Cardiac fibroblast (primary cell): ENCODE measurements at regions not wholly inside any gene's neighbourhood (a gene's known extent, or its start where the extent isn't known, plus 50 kb on each side); places are given as distances from the start of the nearest gene placed in this dataset.

Experiments used
- DNase-seq, 2 donors: peaks; one replicate each; pipeline versions ENCODE4 v3.0.0 to v3.0.0-alpha.2; 2010; ENCODE audit warnings: low read depth in 2 of 2
- H3K4me3 ChIP-seq, 2 donors: replicated peaks in 1 of 2; 1 replicate in 1 of 2; 2 replicates in 1 of 2; pipeline ENCODE4 v1.5.1; 2011; ENCODE audit warnings: low read depth in 2 of 2, low read length in 2 of 2, mild to moderate bottlenecking in 2 of 2, moderate library complexity in 1 of 2
- CTCF ChIP-seq: IDR thresholded peaks from one replicate; pipeline ENCODE4 v1.5.1; 2011; ENCODE audit warnings: low read depth, mild to moderate bottlenecking, low read length, inconsistent platforms

GRCh38 chr10:4213441-4213840, 428.4 kb upstream of the KLF6 start:
- no peak for TF ChIP-seq CTCF
- H3K4me3 ChIP-seq = no peak overlapping the region
- DNase-seq = peak in 1 of 2 donors; percentile 39

- DNase-seq = no peak
- no peak overlapping the region for H3K4me3 ChIP-seq
- TF ChIP-seq CTCF = no peak
These were observed 427.2 kb upstream of the KLF6 start for GRCh38 chr10:4212111-4212630.

- no peak overlapping the region for H3K4me3 ChIP-seq
- DNase-seq = peak in 1 of 2 donors; percentile 36
- TF ChIP-seq CTCF = no peak
These were observed 423.5 kb upstream of the KLF6 start for GRCh38 chr10:4208499-4208898.

GRCh38 chr10:4205113-4205512, 420.1 kb upstream of the KLF6 start:
- DNase-seq = no peak
- H3K4me3 ChIP-seq = no peak overlapping the region
- TF ChIP-seq CTCF = no peak

- DNase-seq = no peak
- TF ChIP-seq CTCF = no peak
- H3K4me3 ChIP-seq = no peak overlapping the region
These were observed 417.9 kb upstream of the KLF6 start for GRCh38 chr10:4202938-4203337.

- no peak for DNase-seq
- no peak for TF ChIP-seq CTCF
- H3K4me3 ChIP-seq = no peak overlapping the region
These were observed 417.1 kb upstream of the KLF6 start for GRCh38 chr10:4201866-4202825.

GRCh38 chr10:4199196-4199595, 414.2 kb upstream of the KLF6 start:
- no peak for TF ChIP-seq CTCF
- DNase-seq = no peak
- no peak overlapping the region for H3K4me3 ChIP-seq
